HL-60 (cell line): ENCODE measurements at regions not wholly inside any gene's neighbourhood (a gene's known extent, or its start where the extent isn't known, plus 50 kb on each side); places are given as distances from the start of the nearest gene placed in this dataset.

Source experiments
- DNase-seq, 2 experiments: peaks; one replicate each; pipeline ENCODE4 v3.0.0-alpha.2; 2010 to 2020; ENCODE audit warnings: low read depth in 1 of 2, low spot score in 1 of 2
- H3K27ac ChIP-seq: fragments of 250-450 bp; sonication (Bioruptor Pico); replicated peaks from 2 replicates; pipeline ENCODE4 v1.5.1; 2020; ENCODE audit warnings: mild to moderate bottlenecking, moderate library complexity
- H3K27me3 ChIP-seq: fragments of 250-450 bp; sonication (Bioruptor Pico); 2 replicates; pipeline ENCODE4 v1.5.1; 2021; ENCODE audit warnings: mild to moderate bottlenecking, moderate library complexity; ENCODE audit not compliant: insufficient read depth, poor library complexity, severe bottlenecking
- H3K4me3 ChIP-seq: replicated peaks from 2 replicates; pipeline ENCODE4 v1.5.1; 2011; ENCODE audit warnings: mild to moderate bottlenecking, control low read depth, low read length; ENCODE audit not compliant: insufficient read depth
- GABPA ChIP-seq: IDR thresholded peaks from 2 replicates; pipeline ENCODE4 v1.6.1; 2012; ENCODE audit warnings: low read depth
- POLR2AphosphoS5 ChIP-seq: IDR thresholded peaks from 2 replicates; pipeline ENCODE4 v1.6.1; 2012; ENCODE audit warnings: low read depth
- SPI1 ChIP-seq: IDR thresholded peaks from 2 replicates; pipeline ENCODE4 v1.6.1; 2012; ENCODE audit warnings: low read depth, mild to moderate bottlenecking, borderline replicate concordance
- TF ChIP-seq, protein P1 (sequence below): IDR thresholded peaks from 2 replicates; pipeline ENCODE4 v1.6.1; 2012; ENCODE audit warnings: low read depth; ENCODE audit not compliant: insufficient replicate concordance
- TF ChIP-seq, protein P2 (sequence below): IDR thresholded peaks from one replicate; pipeline ENCODE4 v1.5.1; 2011; ENCODE audit warnings: low read length, control low read depth, inconsistent platforms; ENCODE audit not compliant: insufficient read depth

DNA sequence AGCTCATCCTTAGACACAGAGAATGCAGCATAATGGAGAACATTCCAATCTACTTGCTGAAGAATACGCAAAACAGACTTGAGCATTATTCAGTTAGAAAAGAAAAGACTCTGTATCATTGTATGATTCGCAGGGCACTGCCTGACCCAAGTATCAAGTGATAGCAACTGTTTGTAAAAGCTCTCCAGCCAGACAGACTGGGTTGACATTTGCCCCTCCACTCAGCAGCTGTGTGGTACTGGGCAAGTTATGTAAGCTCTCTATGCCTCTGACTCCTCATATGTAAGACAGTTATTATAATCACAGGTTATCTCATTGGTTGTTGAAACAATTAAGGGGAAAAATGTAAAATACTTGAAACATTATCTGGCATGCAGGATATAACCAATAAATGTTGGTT lies 505.0 kb downstream of the ELAVL2 start:
- no peak overlapping the region for H3K27ac ChIP-seq
- TF ChIP-seq POLR2AphosphoS5 = no peak
- no peak for TF ChIP-seq SPI1
- TF ChIP-seq, protein P1, sequence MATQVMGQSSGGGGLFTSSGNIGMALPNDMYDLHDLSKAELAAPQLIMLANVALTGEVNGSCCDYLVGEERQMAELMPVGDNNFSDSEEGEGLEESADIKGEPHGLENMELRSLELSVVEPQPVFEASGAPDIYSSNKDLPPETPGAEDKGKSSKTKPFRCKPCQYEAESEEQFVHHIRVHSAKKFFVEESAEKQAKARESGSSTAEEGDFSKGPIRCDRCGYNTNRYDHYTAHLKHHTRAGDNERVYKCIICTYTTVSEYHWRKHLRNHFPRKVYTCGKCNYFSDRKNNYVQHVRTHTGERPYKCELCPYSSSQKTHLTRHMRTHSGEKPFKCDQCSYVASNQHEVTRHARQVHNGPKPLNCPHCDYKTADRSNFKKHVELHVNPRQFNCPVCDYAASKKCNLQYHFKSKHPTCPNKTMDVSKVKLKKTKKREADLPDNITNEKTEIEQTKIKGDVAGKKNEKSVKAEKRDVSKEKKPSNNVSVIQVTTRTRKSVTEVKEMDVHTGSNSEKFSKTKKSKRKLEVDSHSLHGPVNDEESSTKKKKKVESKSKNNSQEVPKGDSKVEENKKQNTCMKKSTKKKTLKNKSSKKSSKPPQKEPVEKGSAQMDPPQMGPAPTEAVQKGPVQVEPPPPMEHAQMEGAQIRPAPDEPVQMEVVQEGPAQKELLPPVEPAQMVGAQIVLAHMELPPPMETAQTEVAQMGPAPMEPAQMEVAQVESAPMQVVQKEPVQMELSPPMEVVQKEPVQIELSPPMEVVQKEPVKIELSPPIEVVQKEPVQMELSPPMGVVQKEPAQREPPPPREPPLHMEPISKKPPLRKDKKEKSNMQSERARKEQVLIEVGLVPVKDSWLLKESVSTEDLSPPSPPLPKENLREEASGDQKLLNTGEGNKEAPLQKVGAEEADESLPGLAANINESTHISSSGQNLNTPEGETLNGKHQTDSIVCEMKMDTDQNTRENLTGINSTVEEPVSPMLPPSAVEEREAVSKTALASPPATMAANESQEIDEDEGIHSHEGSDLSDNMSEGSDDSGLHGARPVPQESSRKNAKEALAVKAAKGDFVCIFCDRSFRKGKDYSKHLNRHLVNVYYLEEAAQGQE = no peak
- TF ChIP-seq, protein P2, sequence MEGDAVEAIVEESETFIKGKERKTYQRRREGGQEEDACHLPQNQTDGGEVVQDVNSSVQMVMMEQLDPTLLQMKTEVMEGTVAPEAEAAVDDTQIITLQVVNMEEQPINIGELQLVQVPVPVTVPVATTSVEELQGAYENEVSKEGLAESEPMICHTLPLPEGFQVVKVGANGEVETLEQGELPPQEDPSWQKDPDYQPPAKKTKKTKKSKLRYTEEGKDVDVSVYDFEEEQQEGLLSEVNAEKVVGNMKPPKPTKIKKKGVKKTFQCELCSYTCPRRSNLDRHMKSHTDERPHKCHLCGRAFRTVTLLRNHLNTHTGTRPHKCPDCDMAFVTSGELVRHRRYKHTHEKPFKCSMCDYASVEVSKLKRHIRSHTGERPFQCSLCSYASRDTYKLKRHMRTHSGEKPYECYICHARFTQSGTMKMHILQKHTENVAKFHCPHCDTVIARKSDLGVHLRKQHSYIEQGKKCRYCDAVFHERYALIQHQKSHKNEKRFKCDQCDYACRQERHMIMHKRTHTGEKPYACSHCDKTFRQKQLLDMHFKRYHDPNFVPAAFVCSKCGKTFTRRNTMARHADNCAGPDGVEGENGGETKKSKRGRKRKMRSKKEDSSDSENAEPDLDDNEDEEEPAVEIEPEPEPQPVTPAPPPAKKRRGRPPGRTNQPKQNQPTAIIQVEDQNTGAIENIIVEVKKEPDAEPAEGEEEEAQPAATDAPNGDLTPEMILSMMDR = no peak
- no peak for TF ChIP-seq GABPA
- no peaks in the 10 kb centered on the region for H3K27me3 ChIP-seq
- no peak overlapping the region for H3K4me3 ChIP-seq
- no peak for DNase-seq

DNA sequence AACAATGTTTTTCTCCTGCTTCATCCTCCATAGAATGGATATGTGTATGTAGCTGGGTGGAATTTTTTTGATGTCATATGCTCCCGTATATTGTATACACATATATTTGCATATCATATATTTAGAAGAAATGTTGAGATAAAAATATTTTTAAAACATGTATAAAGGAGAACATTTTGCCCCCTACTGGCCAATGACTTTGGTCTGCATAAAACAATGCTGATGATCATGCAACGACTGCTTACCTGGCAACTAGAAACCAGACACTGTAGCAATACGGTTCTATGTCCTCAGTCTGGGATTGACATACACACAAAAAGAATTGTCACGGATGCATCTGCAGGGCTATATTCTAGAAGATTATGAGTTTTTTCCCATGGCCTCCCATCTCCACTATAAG lies 503.6 kb downstream of the ELAVL2 start:
- Histone ChIP-seq H3K27me3 (no peaks in the 10 kb centered on the region), H3K4me3 (no peak overlapping the region), H3K27ac (no peak overlapping the region)
- TF ChIP-seq POLR2AphosphoS5 (no peak), GABPA (no peak), SPI1 (no peak)
- TF ChIP-seq, protein P1 = no peak
- TF ChIP-seq, protein P2 = no peak
- DNase-seq = no peak

DNA sequence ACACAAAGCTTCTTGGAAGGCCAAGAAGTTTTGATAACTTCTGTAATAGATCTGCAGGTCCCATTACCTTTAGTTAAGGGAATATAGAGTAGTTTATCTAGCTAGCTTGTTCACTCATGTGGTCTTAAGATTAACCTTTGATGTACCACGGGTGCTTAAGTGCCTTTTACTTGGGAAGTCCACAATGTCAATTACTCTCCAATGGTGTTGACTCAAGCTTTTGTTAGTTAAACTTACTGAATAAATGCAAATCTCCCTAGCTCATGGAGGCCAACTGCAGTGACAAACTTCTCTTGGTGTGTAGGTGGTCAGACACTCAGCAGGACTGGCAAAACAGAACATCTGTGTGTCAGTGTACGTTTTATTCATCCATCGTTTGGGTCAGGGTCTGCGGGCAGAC lies 501.5 kb downstream of the ELAVL2 start:
- no peaks in the 10 kb centered on the region for H3K27me3 ChIP-seq
- no peak for TF ChIP-seq GABPA
- TF ChIP-seq POLR2AphosphoS5 = no peak
- no peak for TF ChIP-seq SPI1
- TF ChIP-seq, protein P2 = no peak
- TF ChIP-seq, protein P1 = no peak
- H3K4me3 ChIP-seq = no peak overlapping the region
- H3K27ac ChIP-seq = no peak overlapping the region
- DNase-seq = no peak
